HG03196 (cell line): ENCODE measurements at regions not wholly inside any gene's neighbourhood (a gene's known extent, or its start where the extent isn't known, plus 50 kb on each side); places are given as distances from the start of the nearest gene placed in this dataset.

Experiments
- ATAC-seq: cut with Tn5 transposase; IDR thresholded peaks from one replicate; pipeline ENCODE4 v1.9.1; 2021; ENCODE audit not compliant: unreplicated experiment

- ATAC-seq, result no peak
Measured at GRCh38 chr6:150651808-150652470, 52.3 kb downstream of the PLEKHG1 start.

GRCh38 chr6:150652848-150653613 lies 53.3 kb downstream of the PLEKHG1 start:
- ATAC-seq, result no peak

GRCh38 chr6:150654608-150655007 lies 54.9 kb downstream of the PLEKHG1 start:
- ATAC-seq, result no peak

GRCh38 chr6:150656156-150656555 lies 56.5 kb downstream of the PLEKHG1 start:
- ATAC-seq, result no peak

GRCh38 chr6:150658421-150658820 lies 58.7 kb downstream of the PLEKHG1 start:
- no peak for ATAC-seq

GRCh38 chr6:150659046-150659763 lies 59.5 kb downstream of the PLEKHG1 start:
- no peak for ATAC-seq

- ATAC-seq, result no peak
Measured at GRCh38 chr6:150661216-150662007, 61.7 kb downstream of the PLEKHG1 start.

GRCh38 chr6:150662814-150663213 lies 63.1 kb downstream of the PLEKHG1 start:
- ATAC-seq, result no peak

GRCh38 chr6:150664091-150664490 lies 64.4 kb downstream of the PLEKHG1 start:
- ATAC-seq, result no peak

- ATAC-seq, result no peak
Measured at GRCh38 chr6:150666071-150666470, 66.4 kb downstream of the PLEKHG1 start.

GRCh38 chr6:150667359-150667758 lies 67.7 kb downstream of the PLEKHG1 start:
- ATAC-seq, result no peak

GRCh38 chr6:150667977-150668716 lies 68.5 kb downstream of the PLEKHG1 start:
- ATAC-seq, result no peak

- ATAC-seq, result no peak
Measured at GRCh38 chr6:150668900-150669302, 69.2 kb downstream of the PLEKHG1 start.

- ATAC-seq, result no peak
Measured at GRCh38 chr6:150670311-150670710, 70.6 kb downstream of the PLEKHG1 start.

- no peak for ATAC-seq
Measured at GRCh38 chr6:150672800-150673199, 73.1 kb downstream of the PLEKHG1 start.

GRCh38 chr6:150673720-150674346 lies 74.1 kb downstream of the PLEKHG1 start:
- no peak for ATAC-seq

- no peak for ATAC-seq
Measured at GRCh38 chr6:150676344-150676743, 76.7 kb downstream of the PLEKHG1 start.

GRCh38 chr6:150676772-150677171 lies 77.1 kb downstream of the PLEKHG1 start:
- ATAC-seq, result no peak

GRCh38 chr6:150680510-150680909 lies 80.8 kb downstream of the PLEKHG1 start:
- no peak for ATAC-seq
